SK-N-SH (cell line): ENCODE measurements at regions not wholly inside any gene's neighbourhood (a gene's known extent, or its start where the extent isn't known, plus 50 kb on each side); places are given as distances from the start of the nearest gene placed in this dataset.

Experiments
- CTCF ChIA-PET: fragments of 300-600, 350-600 bp; formaldehyde crosslinking; extraction: SDS; loops from one replicate; lab custom pipeline; 2021; lab: Yijun Ruan, JAX
- POLR2A ChIA-PET: fragments of 350-600 bp; sonication (Branson Sonifier 250); formaldehyde crosslinking; extraction: SDS; loops from one replicate; lab custom pipeline; 2020; ENCODE audit warnings: antibody characterized with exemption, inconsistent platforms; lab: Yijun Ruan, JAX
- DNase-seq: peaks from one replicate; pipeline ENCODE4 v3.0.0; 2012
- H2AFZ ChIP-seq: fragments of 200-600 bp; sonication (generic); 2 replicates; pipeline ENCODE4 v1.8.1; 2016; ENCODE audit warnings: antibody characterized with exemption, mild to moderate bottlenecking, low read depth
- H3F3A ChIP-seq: fragments of 200-600 bp; sonication (generic); replicated peaks from 2 replicates; pipeline ENCODE3; 2016; ENCODE audit warnings: antibody characterized with exemption, mild to moderate bottlenecking; ENCODE audit not compliant: insufficient read depth
- H3K27ac ChIP-seq, 2 experiments: fragments of 200-500 bp in 1 of 2; fragments of 200-600 bp in 1 of 2; sonication (Bioruptor generic) in 1 of 2; sonication (generic), shearing (Covaris generic) in 1 of 2; 2 replicates each; pipeline versions ENCODE4 v1.5.1 to v1.6.1; 2014 to 2016; ENCODE audit warnings: low read depth in 2 of 2, inconsistent platforms in 1 of 2, low read length in 1 of 2, mild to moderate bottlenecking in 1 of 2, mixed read lengths in 1 of 2
- H3K27me3 ChIP-seq: fragments of 200-600 bp; sonication (generic), shearing (Covaris generic); 2 replicates; pipeline ENCODE4 v1.6.1; 2016; ENCODE audit warnings: mixed run types; ENCODE audit not compliant: insufficient read depth
- H3K36me3 ChIP-seq, 2 experiments: fragments of 200-500 bp in 1 of 2; fragments of 200-600 bp in 1 of 2; sonication (Bioruptor generic) in 1 of 2; sonication (generic) in 1 of 2; replicated peaks in 1 of 2; 2 replicates each; pipeline versions ENCODE3 to v1.5.1; 2014 to 2016; ENCODE audit warnings: low read length in 1 of 2, mild to moderate bottlenecking in 1 of 2; ENCODE audit not compliant: insufficient read depth in 2 of 2, control insufficient read depth in 1 of 2
- H3K4me1 ChIP-seq, 2 experiments: fragments of 200-500 bp in 1 of 2; fragments of 200-600 bp in 1 of 2; sonication (Bioruptor generic) in 1 of 2; sonication (generic), shearing (Covaris generic) in 1 of 2; 2 replicates each; pipeline versions ENCODE4 v1.5.1 to v1.6.1; 2014 to 2016; ENCODE audit warnings: low read depth in 1 of 2, low read length in 1 of 2, mixed run types in 1 of 2; ENCODE audit not compliant: insufficient read depth in 2 of 2, control insufficient read depth in 1 of 2
- H3K4me2 ChIP-seq: fragments of 200-600 bp; sonication (generic), shearing (Covaris generic); 2 replicates; pipeline ENCODE4 v1.6.1; 2017; ENCODE audit warnings: mixed run types
- H3K4me3 ChIP-seq, 2 experiments: fragments of 200-500 bp in 1 of 2; fragments of 200-600 bp in 1 of 2; sonication (Bioruptor generic) in 1 of 2; sonication (generic), shearing (Covaris generic) in 1 of 2; 2 replicates each; pipeline versions ENCODE4 v1.5.1 to v1.8.1; 2014 to 2016; ENCODE audit warnings: low read depth in 2 of 2, inconsistent platforms in 1 of 2, low read length in 1 of 2, mild to moderate bottlenecking in 1 of 2, mixed read lengths in 1 of 2, moderate library complexity in 1 of 2
- H3K79me2 ChIP-seq: fragments of 200-600 bp; sonication (generic); 2 replicates; pipeline ENCODE4 v1.8.1; 2017; ENCODE audit warnings: mild to moderate bottlenecking; ENCODE audit not compliant: insufficient read depth
- H3K9ac ChIP-seq: fragments of 200-600 bp; sonication (generic); 2 replicates; pipeline ENCODE4 v1.6.1; 2017; ENCODE audit warnings: mixed run types
- H3K9me2 ChIP-seq: fragments of 200-600 bp; sonication (generic); 2 replicates; pipeline ENCODE4 v1.6.1; 2017; ENCODE audit warnings: mixed run types
- H3K9me3 ChIP-seq: fragments of 200-600 bp; sonication (generic); 2 replicates; pipeline ENCODE4 v1.6.1; 2017; ENCODE audit warnings: mixed run types, mild to moderate bottlenecking, moderate library complexity
- H4K20me1 ChIP-seq: fragments of 200-600 bp; sonication (generic); 2 replicates; pipeline ENCODE4 v1.6.1; 2017; ENCODE audit warnings: mild to moderate bottlenecking, mixed run types; ENCODE audit not compliant: insufficient read depth
- ELF1 ChIP-seq: IDR thresholded peaks from 2 replicates; pipeline ENCODE4 v1.4.0; 2012
- EP300 ChIP-seq, 2 experiments: IDR thresholded peaks; 2 replicates each; pipeline versions ENCODE4 v1.4.0 to v1.6.1; 2012; ENCODE audit warnings: borderline replicate concordance in 1 of 2, low read depth in 1 of 2, low read length in 1 of 2
- FOXJ3 ChIP-seq: sonication (generic); formaldehyde crosslinking; IDR thresholded peaks from 2 replicates; pipeline ENCODE4 v1.5.1; 2020; ENCODE audit warnings: mild to moderate bottlenecking, missing genetic modification reagents
- GABPA ChIP-seq: IDR thresholded peaks from 2 replicates; pipeline ENCODE4 v1.4.0; 2012; ENCODE audit warnings: low read depth, mild to moderate bottlenecking
- IRF3 ChIP-seq: fragments of 150-350 bp; IDR thresholded peaks from 2 replicates; pipeline ENCODE4 v1.6.1; 2016; ENCODE audit warnings: mild to moderate bottlenecking, low read depth, low read length
- NRF1 ChIP-seq: IDR thresholded peaks from 2 replicates; pipeline ENCODE4 v1.6.1; 2012; ENCODE audit warnings: low read depth, mild to moderate bottlenecking, low read length
- PBX3 ChIP-seq: IDR thresholded peaks from 2 replicates; pipeline ENCODE4; 2012
- RFX5 ChIP-seq: IDR thresholded peaks from 2 replicates; pipeline ENCODE4 v1.6.1; 2012; ENCODE audit warnings: mild to moderate bottlenecking, improper control_type of control experiment, low read length
- RXRA ChIP-seq: IDR thresholded peaks from 2 replicates; pipeline ENCODE4 v1.4.0; 2012; ENCODE audit warnings: low read depth, mild to moderate bottlenecking, borderline replicate concordance
- SIN3A ChIP-seq: IDR thresholded peaks from 2 replicates; pipeline ENCODE4 v1.6.1; 2012; ENCODE audit warnings: low read depth, mild to moderate bottlenecking, low read length, moderate library complexity, borderline replicate concordance
- SMC3 ChIP-seq: IDR thresholded peaks from 2 replicates; pipeline ENCODE4 v1.6.1; 2012; ENCODE audit warnings: low read depth, low read length, improper control_type of control experiment
- TAF1 ChIP-seq: IDR thresholded peaks from 2 replicates; pipeline ENCODE4 v1.6.1; 2012; ENCODE audit warnings: low read depth, mild to moderate bottlenecking, low read length, moderate library complexity, borderline replicate concordance
- TCF12 ChIP-seq: IDR thresholded peaks from 2 replicates; pipeline ENCODE4 v1.4.0; 2012
- TEAD4 ChIP-seq: IDR thresholded peaks from 2 replicates; pipeline ENCODE4 v1.4.0; 2012; ENCODE audit warnings: mild to moderate bottlenecking, borderline replicate concordance; ENCODE audit not compliant: insufficient read depth
- USF1 ChIP-seq: IDR thresholded peaks from 2 replicates; pipeline ENCODE4 v1.4.0; 2012; ENCODE audit warnings: low read depth, borderline replicate concordance
- USF2 ChIP-seq: fragments of 150-350 bp; IDR thresholded peaks from 2 replicates; pipeline ENCODE4 v1.6.1; 2017; ENCODE audit warnings: antibody characterized with exemption, low read length, low read depth, borderline replicate concordance
- ZBTB33 ChIP-seq: IDR thresholded peaks from 2 replicates; pipeline ENCODE4 v1.4.0; 2012; ENCODE audit warnings: low read depth, borderline replicate concordance
- WGBS: methylation state at CpG from one replicate; pipeline ENCODE4 v1.1.6; 2017; ENCODE audit warnings: low lambda C conversion rate; 5-methylcytosine and 5-hydroxymethylcytosine counted together
- TF ChIP-seq, protein P1 (sequence below): IDR thresholded peaks from 2 replicates; pipeline ENCODE4 v1.6.1; 2012; ENCODE audit warnings: mild to moderate bottlenecking, low read depth, low read length, moderate library complexity
- TF ChIP-seq, protein P2 (sequence below): IDR thresholded peaks from 2 replicates; pipeline ENCODE4 v1.4.0; 2012; ENCODE audit warnings: low read depth

- TF ChIP-seq ZBTB33 = no peak
- TF ChIP-seq GABPA = no peak
Observed at GRCh38 chr2:100192825-100193224, 50.4 kb upstream of the AFF3 start (continued).

DNA sequence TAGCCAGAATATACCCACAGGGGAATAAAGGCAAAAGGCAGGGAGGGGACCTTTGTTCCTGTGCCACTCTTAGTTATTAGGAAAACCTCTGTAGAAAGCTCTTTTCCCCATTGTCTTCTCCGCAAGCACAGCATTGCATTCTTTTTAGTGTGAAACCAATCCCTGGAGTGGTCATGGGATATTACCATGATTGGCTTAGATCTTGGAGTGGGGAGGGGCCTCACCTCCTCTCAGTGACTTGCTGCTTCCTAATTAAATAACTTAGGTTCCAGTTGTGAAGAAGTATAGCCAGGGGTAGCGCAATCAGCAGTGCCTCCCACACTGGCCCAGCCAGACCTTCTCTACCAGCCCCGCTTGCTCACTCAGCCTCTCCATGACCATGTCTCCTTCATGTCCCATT, 49.9 kb upstream of the AFF3 start:
- Histone ChIP-seq H3K4me2 (no peak overlapping the region), H3K79me2 (no peaks in the 10 kb centered on the region), H3K36me3 (no peaks in the 10 kb centered on the region), H2AFZ (no peak overlapping the region), H3K9me3 (no peaks in the 10 kb centered on the region), H3K27me3 (no peaks in the 10 kb centered on the region), H3K9me2 (no peaks in the 10 kb centered on the region), H4K20me1 (no peaks in the 10 kb centered on the region), H3K9ac (no peak overlapping the region), H3F3A (no peaks in the 10 kb centered on the region), H3K4me1 (peaks cover 2 to 4% of the 10 kb centered on the region in 2 experiments; a peak in 3 of 4 replicates), H3K27ac (no peak overlapping the region), H3K4me3 (no peak overlapping the region)
- DNase-seq = no peak
- TF ChIP-seq SIN3A (no peak), EP300 (IDR thresholded peaks at IDR 0.05; ENCODE audit: borderline replicate concordance in 1 of 2, low read depth in 1 of 2, low read length in 1 of 2) (no peak), TAF1 (no peak), FOXJ3 (CRISPR knock-in tag) (no peak), USF2 (no peak), NRF1 (no peak), PBX3 (no peak), ELF1 (no peak), TEAD4 (no peak), TCF12 (no peak), RFX5 (no peak), USF1 (no peak), RXRA (no peak), ZBTB33 (no peak), IRF3 (no peak), SMC3 (no peak)
- TF ChIP-seq, protein P1, sequence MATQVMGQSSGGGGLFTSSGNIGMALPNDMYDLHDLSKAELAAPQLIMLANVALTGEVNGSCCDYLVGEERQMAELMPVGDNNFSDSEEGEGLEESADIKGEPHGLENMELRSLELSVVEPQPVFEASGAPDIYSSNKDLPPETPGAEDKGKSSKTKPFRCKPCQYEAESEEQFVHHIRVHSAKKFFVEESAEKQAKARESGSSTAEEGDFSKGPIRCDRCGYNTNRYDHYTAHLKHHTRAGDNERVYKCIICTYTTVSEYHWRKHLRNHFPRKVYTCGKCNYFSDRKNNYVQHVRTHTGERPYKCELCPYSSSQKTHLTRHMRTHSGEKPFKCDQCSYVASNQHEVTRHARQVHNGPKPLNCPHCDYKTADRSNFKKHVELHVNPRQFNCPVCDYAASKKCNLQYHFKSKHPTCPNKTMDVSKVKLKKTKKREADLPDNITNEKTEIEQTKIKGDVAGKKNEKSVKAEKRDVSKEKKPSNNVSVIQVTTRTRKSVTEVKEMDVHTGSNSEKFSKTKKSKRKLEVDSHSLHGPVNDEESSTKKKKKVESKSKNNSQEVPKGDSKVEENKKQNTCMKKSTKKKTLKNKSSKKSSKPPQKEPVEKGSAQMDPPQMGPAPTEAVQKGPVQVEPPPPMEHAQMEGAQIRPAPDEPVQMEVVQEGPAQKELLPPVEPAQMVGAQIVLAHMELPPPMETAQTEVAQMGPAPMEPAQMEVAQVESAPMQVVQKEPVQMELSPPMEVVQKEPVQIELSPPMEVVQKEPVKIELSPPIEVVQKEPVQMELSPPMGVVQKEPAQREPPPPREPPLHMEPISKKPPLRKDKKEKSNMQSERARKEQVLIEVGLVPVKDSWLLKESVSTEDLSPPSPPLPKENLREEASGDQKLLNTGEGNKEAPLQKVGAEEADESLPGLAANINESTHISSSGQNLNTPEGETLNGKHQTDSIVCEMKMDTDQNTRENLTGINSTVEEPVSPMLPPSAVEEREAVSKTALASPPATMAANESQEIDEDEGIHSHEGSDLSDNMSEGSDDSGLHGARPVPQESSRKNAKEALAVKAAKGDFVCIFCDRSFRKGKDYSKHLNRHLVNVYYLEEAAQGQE = no peak
- TF ChIP-seq, protein P2, sequence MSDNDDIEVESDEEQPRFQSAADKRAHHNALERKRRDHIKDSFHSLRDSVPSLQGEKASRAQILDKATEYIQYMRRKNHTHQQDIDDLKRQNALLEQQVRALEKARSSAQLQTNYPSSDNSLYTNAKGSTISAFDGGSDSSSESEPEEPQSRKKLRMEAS = no peak
- ChIA-PET POLR2A (no interaction called here), CTCF (no interaction called here)
- WGBS = 76% methylated on average over 3 of the region's 3 CpGs
